Stimulated activated CD8-positive, alpha-beta memory T cell treated with anti-CD3 and anti-CD28 coated beads, Interleukin-4, amount 100 ng/mL, for 48 hours (primary cell): ENCODE measurements at regions not wholly inside any gene's neighbourhood (a gene's known extent, or its start where the extent isn't known, plus 50 kb on each side); places are given as distances from the start of the nearest gene placed in this dataset.

Experiments used
- DNase-seq: peaks from one replicate; pipeline ENCODE4 v3.0.0-alpha.2; 2020

- DNase-seq = peak; percentile 29
These were observed 176.3 kb upstream of the GSC start for GRCh38 chr14:94946244-94946643.

GRCh38 chr14:94945615-94946014 lies 175.7 kb upstream of the GSC start:
- DNase-seq = peak; percentile 45

GRCh38 chr14:94944636-94945258 lies 174.8 kb upstream of the GSC start:
- no peak for DNase-seq

- no peak for DNase-seq
These were observed 172.7 kb upstream of the GSC start for GRCh38 chr14:94942601-94943000.

- no peak for DNase-seq
These were observed 171.4 kb upstream of the GSC start for GRCh38 chr14:94941311-94941710.

- no peak for DNase-seq
These were observed 170.5 kb upstream of the GSC start for GRCh38 chr14:94940263-94940993.

- DNase-seq = no peak
These were observed 168.1 kb upstream of the GSC start for GRCh38 chr14:94938016-94938415.

GRCh38 chr14:94936901-94937685 lies 167.2 kb upstream of the GSC start:
- DNase-seq = no peak

- no peak for DNase-seq
These were observed 166.5 kb upstream of the GSC start for GRCh38 chr14:94936401-94936892.

GRCh38 chr14:94935706-94936300 lies 165.9 kb upstream of the GSC start:
- no peak for DNase-seq

GRCh38 chr14:94934276-94934810 lies 164.4 kb upstream of the GSC start:
- no peak for DNase-seq

- no peak for DNase-seq
These were observed 163.6 kb upstream of the GSC start for GRCh38 chr14:94933486-94933885.

- DNase-seq = no peak
These were observed 162.7 kb upstream of the GSC start for GRCh38 chr14:94932589-94932988.

GRCh38 chr14:94930690-94931089 lies 160.8 kb upstream of the GSC start:
- DNase-seq = no peak

- no peak for DNase-seq
These were observed 159.4 kb upstream of the GSC start for GRCh38 chr14:94929354-94929753.

GRCh38 chr14:94926176-94926575 lies 156.3 kb upstream of the GSC start:
- no peak for DNase-seq

GRCh38 chr14:94925416-94926173 lies 155.7 kb upstream of the GSC start:
- no peak for DNase-seq

- no peak for DNase-seq
These were observed 154.3 kb upstream of the GSC start for GRCh38 chr14:94924189-94924588.

GRCh38 chr14:94923786-94924185 lies 153.9 kb upstream of the GSC start:
- no peak for DNase-seq

- DNase-seq = no peak
These were observed 152.8 kb upstream of the GSC start for GRCh38 chr14:94922595-94923239.

GRCh38 chr14:94921882-94922585 lies 152.1 kb upstream of the GSC start:
- no peak for DNase-seq
